SK-N-SH (cell line): ENCODE measurements at regions not wholly inside any gene's neighbourhood (a gene's known extent, or its start where the extent isn't known, plus 50 kb on each side); places are given as distances from the start of the nearest gene placed in this dataset.

Experiments used
- CTCF ChIA-PET: fragments of 300-600, 350-600 bp; formaldehyde crosslinking; extraction: SDS; loops from one replicate; lab custom pipeline; 2021; lab: Yijun Ruan, JAX
- POLR2A ChIA-PET: fragments of 350-600 bp; sonication (Branson Sonifier 250); formaldehyde crosslinking; extraction: SDS; loops from one replicate; lab custom pipeline; 2020; ENCODE audit warnings: antibody characterized with exemption, inconsistent platforms; lab: Yijun Ruan, JAX
- DNase-seq: peaks from one replicate; pipeline ENCODE4 v3.0.0; 2012
- H2AFZ ChIP-seq: fragments of 200-600 bp; sonication (generic); 2 replicates; pipeline ENCODE4 v1.8.1; 2016; ENCODE audit warnings: antibody characterized with exemption, mild to moderate bottlenecking, low read depth
- H3F3A ChIP-seq: fragments of 200-600 bp; sonication (generic); replicated peaks from 2 replicates; pipeline ENCODE3; 2016; ENCODE audit warnings: antibody characterized with exemption, mild to moderate bottlenecking; ENCODE audit not compliant: insufficient read depth
- H3K27ac ChIP-seq, 2 experiments: fragments of 200-500 bp in 1 of 2; fragments of 200-600 bp in 1 of 2; sonication (Bioruptor generic) in 1 of 2; sonication (generic), shearing (Covaris generic) in 1 of 2; 2 replicates each; pipeline versions ENCODE4 v1.5.1 to v1.6.1; 2014 to 2016; ENCODE audit warnings: low read depth in 2 of 2, inconsistent platforms in 1 of 2, low read length in 1 of 2, mild to moderate bottlenecking in 1 of 2, mixed read lengths in 1 of 2
- H3K27me3 ChIP-seq: fragments of 200-600 bp; sonication (generic), shearing (Covaris generic); 2 replicates; pipeline ENCODE4 v1.6.1; 2016; ENCODE audit warnings: mixed run types; ENCODE audit not compliant: insufficient read depth
- H3K36me3 ChIP-seq, 2 experiments: fragments of 200-500 bp in 1 of 2; fragments of 200-600 bp in 1 of 2; sonication (Bioruptor generic) in 1 of 2; sonication (generic) in 1 of 2; replicated peaks in 1 of 2; 2 replicates each; pipeline versions ENCODE3 to v1.5.1; 2014 to 2016; ENCODE audit warnings: low read length in 1 of 2, mild to moderate bottlenecking in 1 of 2; ENCODE audit not compliant: insufficient read depth in 2 of 2, control insufficient read depth in 1 of 2
- H3K4me1 ChIP-seq, 2 experiments: fragments of 200-500 bp in 1 of 2; fragments of 200-600 bp in 1 of 2; sonication (Bioruptor generic) in 1 of 2; sonication (generic), shearing (Covaris generic) in 1 of 2; 2 replicates each; pipeline versions ENCODE4 v1.5.1 to v1.6.1; 2014 to 2016; ENCODE audit warnings: low read depth in 1 of 2, low read length in 1 of 2, mixed run types in 1 of 2; ENCODE audit not compliant: insufficient read depth in 2 of 2, control insufficient read depth in 1 of 2
- H3K4me2 ChIP-seq: fragments of 200-600 bp; sonication (generic), shearing (Covaris generic); 2 replicates; pipeline ENCODE4 v1.6.1; 2017; ENCODE audit warnings: mixed run types
- H3K4me3 ChIP-seq, 2 experiments: fragments of 200-500 bp in 1 of 2; fragments of 200-600 bp in 1 of 2; sonication (Bioruptor generic) in 1 of 2; sonication (generic), shearing (Covaris generic) in 1 of 2; 2 replicates each; pipeline versions ENCODE4 v1.5.1 to v1.8.1; 2014 to 2016; ENCODE audit warnings: low read depth in 2 of 2, inconsistent platforms in 1 of 2, low read length in 1 of 2, mild to moderate bottlenecking in 1 of 2, mixed read lengths in 1 of 2, moderate library complexity in 1 of 2
- H3K79me2 ChIP-seq: fragments of 200-600 bp; sonication (generic); 2 replicates; pipeline ENCODE4 v1.8.1; 2017; ENCODE audit warnings: mild to moderate bottlenecking; ENCODE audit not compliant: insufficient read depth
- H3K9ac ChIP-seq: fragments of 200-600 bp; sonication (generic); 2 replicates; pipeline ENCODE4 v1.6.1; 2017; ENCODE audit warnings: mixed run types
- H3K9me2 ChIP-seq: fragments of 200-600 bp; sonication (generic); 2 replicates; pipeline ENCODE4 v1.6.1; 2017; ENCODE audit warnings: mixed run types
- H3K9me3 ChIP-seq: fragments of 200-600 bp; sonication (generic); 2 replicates; pipeline ENCODE4 v1.6.1; 2017; ENCODE audit warnings: mixed run types, mild to moderate bottlenecking, moderate library complexity
- H4K20me1 ChIP-seq: fragments of 200-600 bp; sonication (generic); 2 replicates; pipeline ENCODE4 v1.6.1; 2017; ENCODE audit warnings: mild to moderate bottlenecking, mixed run types; ENCODE audit not compliant: insufficient read depth
- CHD2 ChIP-seq: fragments of 150-350 bp; IDR thresholded peaks from 2 replicates; pipeline ENCODE4 v1.6.1; 2018; ENCODE audit warnings: low read length; ENCODE audit not compliant: partially characterized antibody
- EP300 ChIP-seq, 2 experiments: IDR thresholded peaks; 2 replicates each; pipeline versions ENCODE4 v1.4.0 to v1.6.1; 2012; ENCODE audit warnings: borderline replicate concordance in 1 of 2, low read depth in 1 of 2, low read length in 1 of 2
- FOXM1 ChIP-seq: IDR thresholded peaks from 2 replicates; pipeline ENCODE4 v1.4.0; 2012; ENCODE audit warnings: low read depth, mild to moderate bottlenecking
- GABPA ChIP-seq: IDR thresholded peaks from 2 replicates; pipeline ENCODE4 v1.4.0; 2012; ENCODE audit warnings: low read depth, mild to moderate bottlenecking
- MXI1 ChIP-seq: IDR thresholded peaks from 2 replicates; pipeline ENCODE4 v1.6.1; 2012; ENCODE audit warnings: mild to moderate bottlenecking, low read depth, low read length, improper control_type of control experiment
- RFX5 ChIP-seq: IDR thresholded peaks from 2 replicates; pipeline ENCODE4 v1.6.1; 2012; ENCODE audit warnings: mild to moderate bottlenecking, improper control_type of control experiment, low read length
- TAF1 ChIP-seq: IDR thresholded peaks from 2 replicates; pipeline ENCODE4 v1.6.1; 2012; ENCODE audit warnings: low read depth, mild to moderate bottlenecking, low read length, moderate library complexity, borderline replicate concordance
- whole genome bisulfite sequencing: methylation state at CpG from one replicate; pipeline ENCODE4 v1.1.6; 2017; ENCODE audit warnings: low lambda C conversion rate; 5-methylcytosine and 5-hydroxymethylcytosine counted together
- TF ChIP-seq, protein P1 (sequence below): IDR thresholded peaks from 2 replicates; pipeline ENCODE4 v1.4.0; 2012; ENCODE audit warnings: low read depth, borderline replicate concordance
- TF ChIP-seq, protein P2 (sequence below): fragments of 150-350 bp; IDR thresholded peaks from 2 replicates; pipeline ENCODE4 v1.6.1; 2017; ENCODE audit warnings: antibody characterized with exemption, low read length, low read depth, borderline replicate concordance
- TF ChIP-seq, protein P3 (sequence below): IDR thresholded peaks from 2 replicates; pipeline ENCODE4 v1.4.0; 2012; ENCODE audit warnings: low read depth
- TF ChIP-seq, protein P4 (sequence below): IDR thresholded peaks from 2 replicates; pipeline ENCODE4; 2012

DNA sequence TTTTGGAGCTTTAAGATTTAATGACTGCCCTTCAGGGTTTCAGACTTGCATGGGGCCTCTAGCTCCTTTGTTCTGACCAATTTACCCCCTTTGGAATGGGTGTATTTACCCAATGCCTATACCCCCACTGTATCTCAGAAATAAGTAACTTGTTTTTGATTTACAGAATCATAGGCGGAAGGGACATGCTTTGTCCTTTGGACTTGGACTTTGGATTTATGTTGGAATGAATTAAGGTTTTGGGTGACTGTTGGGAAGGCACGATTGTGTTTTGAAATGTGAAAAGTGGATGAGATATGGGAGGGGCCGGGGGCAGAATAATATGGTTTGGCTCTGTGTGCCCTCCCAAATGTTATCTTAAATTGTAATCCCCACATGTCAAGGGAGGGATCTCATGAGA, 1824.7 kb downstream of the PCDH7 start:
- H3F3A ChIP-seq: no peaks in the 10 kb centered on the region
- CTCF ChIA-PET: no interaction called here
- no peaks in the 10 kb centered on the region for H3K79me2 ChIP-seq
- 13% methylated on average over 3 of the region's 3 CpGs for WGBS
- H4K20me1 ChIP-seq: no peaks in the 10 kb centered on the region
- H3K9ac ChIP-seq: no peak overlapping the region
- H3K27ac ChIP-seq: no peak overlapping the region
- POLR2A ChIA-PET: no interaction called here
- DNase-seq: no peak
- H3K36me3 ChIP-seq: no peaks in the 10 kb centered on the region
- TF ChIP-seq, protein P1, sequence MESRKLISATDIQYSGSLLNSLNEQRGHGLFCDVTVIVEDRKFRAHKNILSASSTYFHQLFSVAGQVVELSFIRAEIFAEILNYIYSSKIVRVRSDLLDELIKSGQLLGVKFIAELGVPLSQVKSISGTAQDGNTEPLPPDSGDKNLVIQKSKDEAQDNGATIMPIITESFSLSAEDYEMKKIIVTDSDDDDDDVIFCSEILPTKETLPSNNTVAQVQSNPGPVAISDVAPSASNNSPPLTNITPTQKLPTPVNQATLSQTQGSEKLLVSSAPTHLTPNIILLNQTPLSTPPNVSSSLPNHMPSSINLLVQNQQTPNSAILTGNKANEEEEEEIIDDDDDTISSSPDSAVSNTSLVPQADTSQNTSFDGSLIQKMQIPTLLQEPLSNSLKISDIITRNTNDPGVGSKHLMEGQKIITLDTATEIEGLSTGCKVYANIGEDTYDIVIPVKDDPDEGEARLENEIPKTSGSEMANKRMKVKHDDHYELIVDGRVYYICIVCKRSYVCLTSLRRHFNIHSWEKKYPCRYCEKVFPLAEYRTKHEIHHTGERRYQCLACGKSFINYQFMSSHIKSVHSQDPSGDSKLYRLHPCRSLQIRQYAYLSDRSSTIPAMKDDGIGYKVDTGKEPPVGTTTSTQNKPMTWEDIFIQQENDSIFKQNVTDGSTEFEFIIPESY: no peak
- TF ChIP-seq GABPA (no peak), RFX5 (no peak), MXI1 (no peak), CHD2 (no peak), TAF1 (no peak), FOXM1 (no peak)
- TF ChIP-seq, protein P2, sequence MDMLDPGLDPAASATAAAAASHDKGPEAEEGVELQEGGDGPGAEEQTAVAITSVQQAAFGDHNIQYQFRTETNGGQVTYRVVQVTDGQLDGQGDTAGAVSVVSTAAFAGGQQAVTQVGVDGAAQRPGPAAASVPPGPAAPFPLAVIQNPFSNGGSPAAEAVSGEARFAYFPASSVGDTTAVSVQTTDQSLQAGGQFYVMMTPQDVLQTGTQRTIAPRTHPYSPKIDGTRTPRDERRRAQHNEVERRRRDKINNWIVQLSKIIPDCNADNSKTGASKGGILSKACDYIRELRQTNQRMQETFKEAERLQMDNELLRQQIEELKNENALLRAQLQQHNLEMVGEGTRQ: no peak
- TF ChIP-seq, all 33 proteins: peak for 0
- Histone ChIP-seq H3K4me3 (no peak overlapping the region), H2AFZ (no peak overlapping the region), H3K4me2 (no peak overlapping the region), H3K9me3 (no peaks in the 10 kb centered on the region), H3K4me1 (no peaks in the 10 kb centered on the region), H3K9me2 (no peaks in the 10 kb centered on the region), H3K27me3 (no peaks in the 10 kb centered on the region)

DNA sequence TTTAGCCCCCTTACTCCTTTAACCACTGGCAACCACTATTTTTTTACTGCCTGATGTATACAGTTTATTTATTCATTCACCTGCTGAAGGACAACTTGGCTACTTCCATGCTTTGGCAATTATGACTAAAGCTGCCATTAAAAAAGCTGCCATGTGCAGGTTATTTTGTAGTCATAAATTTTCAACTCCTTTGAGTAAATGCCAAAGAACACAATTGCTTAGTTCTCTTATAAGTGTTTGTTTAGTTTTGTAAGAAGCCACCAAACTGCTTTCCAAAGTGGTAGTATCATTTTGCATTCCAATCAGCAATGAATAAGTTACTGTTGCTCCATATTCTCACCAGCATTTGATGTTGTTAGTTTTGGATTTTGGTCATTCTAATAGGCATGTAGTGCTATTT, 1831.8 kb downstream of the PCDH7 start:
- Histone ChIP-seq H3K4me1 (no peaks in the 10 kb centered on the region), H3K27ac (no peak overlapping the region), H3K36me3 (no peaks in the 10 kb centered on the region), H3F3A (no peaks in the 10 kb centered on the region), H4K20me1 (no peaks in the 10 kb centered on the region), H3K9me2 (no peaks in the 10 kb centered on the region), H2AFZ (no peak overlapping the region), H3K4me3 (no peak overlapping the region), H3K9me3 (no peaks in the 10 kb centered on the region), H3K79me2 (no peaks in the 10 kb centered on the region), H3K4me2 (no peak overlapping the region), H3K9ac (no peak overlapping the region), H3K27me3 (no peaks in the 10 kb centered on the region)
- CTCF ChIA-PET: no interaction called here
- POLR2A ChIA-PET: no interaction called here
- no peak for DNase-seq
- no peak for TF ChIP-seq EP300 (IDR thresholded peaks at IDR 0.05; ENCODE audit: borderline replicate concordance in 1 of 2, low read depth in 1 of 2, low read length in 1 of 2)
- TF ChIP-seq TAF1: no peak
- TF ChIP-seq, protein P3, sequence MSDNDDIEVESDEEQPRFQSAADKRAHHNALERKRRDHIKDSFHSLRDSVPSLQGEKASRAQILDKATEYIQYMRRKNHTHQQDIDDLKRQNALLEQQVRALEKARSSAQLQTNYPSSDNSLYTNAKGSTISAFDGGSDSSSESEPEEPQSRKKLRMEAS: no peak
- TF ChIP-seq, protein P4, sequence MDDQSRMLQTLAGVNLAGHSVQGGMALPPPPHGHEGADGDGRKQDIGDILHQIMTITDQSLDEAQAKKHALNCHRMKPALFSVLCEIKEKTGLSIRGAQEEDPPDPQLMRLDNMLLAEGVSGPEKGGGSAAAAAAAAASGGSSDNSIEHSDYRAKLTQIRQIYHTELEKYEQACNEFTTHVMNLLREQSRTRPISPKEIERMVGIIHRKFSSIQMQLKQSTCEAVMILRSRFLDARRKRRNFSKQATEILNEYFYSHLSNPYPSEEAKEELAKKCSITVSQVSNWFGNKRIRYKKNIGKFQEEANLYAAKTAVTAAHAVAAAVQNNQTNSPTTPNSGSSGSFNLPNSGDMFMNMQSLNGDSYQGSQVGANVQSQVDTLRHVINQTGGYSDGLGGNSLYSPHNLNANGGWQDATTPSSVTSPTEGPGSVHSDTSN: no peak
- TF ChIP-seq, protein P1: no peak
- TF ChIP-seq MXI1: no peak
